ENCODE measurements at regions not wholly inside any gene's neighbourhood (a gene's known extent, or its start where the extent isn't known, plus 50 kb on each side); places are given as distances from the start of the nearest gene placed in this dataset.
A peak's percentile ranks its signal among the peaks of the same experiment; 100 is the strongest.

GRCh38 chr6:159325476-159325875 is 156.3 kb downstream of the FNDC1 start:
- Histone ChIP-seq H3K4me1 (ENCODE audit: low read depth) (no peaks in the 10 kb centered on the region), H3K27ac (no peak overlapping the region), H3K4me3 (no peak overlapping the region), H3K9me3 (ENCODE audit: low read depth) (no peaks in the 10 kb centered on the region), H3K27me3 (no peaks in the 10 kb centered on the region), H3K36me3 (no peaks in the 10 kb centered on the region)
- DNase-seq (ENCODE audit: low read depth in 1 of 2, low spot score in 1 of 2), result no peak
- TF ChIP-seq, protein P1, sequence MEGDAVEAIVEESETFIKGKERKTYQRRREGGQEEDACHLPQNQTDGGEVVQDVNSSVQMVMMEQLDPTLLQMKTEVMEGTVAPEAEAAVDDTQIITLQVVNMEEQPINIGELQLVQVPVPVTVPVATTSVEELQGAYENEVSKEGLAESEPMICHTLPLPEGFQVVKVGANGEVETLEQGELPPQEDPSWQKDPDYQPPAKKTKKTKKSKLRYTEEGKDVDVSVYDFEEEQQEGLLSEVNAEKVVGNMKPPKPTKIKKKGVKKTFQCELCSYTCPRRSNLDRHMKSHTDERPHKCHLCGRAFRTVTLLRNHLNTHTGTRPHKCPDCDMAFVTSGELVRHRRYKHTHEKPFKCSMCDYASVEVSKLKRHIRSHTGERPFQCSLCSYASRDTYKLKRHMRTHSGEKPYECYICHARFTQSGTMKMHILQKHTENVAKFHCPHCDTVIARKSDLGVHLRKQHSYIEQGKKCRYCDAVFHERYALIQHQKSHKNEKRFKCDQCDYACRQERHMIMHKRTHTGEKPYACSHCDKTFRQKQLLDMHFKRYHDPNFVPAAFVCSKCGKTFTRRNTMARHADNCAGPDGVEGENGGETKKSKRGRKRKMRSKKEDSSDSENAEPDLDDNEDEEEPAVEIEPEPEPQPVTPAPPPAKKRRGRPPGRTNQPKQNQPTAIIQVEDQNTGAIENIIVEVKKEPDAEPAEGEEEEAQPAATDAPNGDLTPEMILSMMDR (IDR thresholded peaks at IDR 0.05; ENCODE audit: low read depth, low read length), result no peak

GRCh38 chr6:159324596-159324995 is 155.4 kb downstream of the FNDC1 start:
- TF ChIP-seq, protein P1 (IDR thresholded peaks at IDR 0.05; ENCODE audit: low read depth, low read length), result no peak
- no peaks in the 10 kb centered on the region for H3K27me3 ChIP-seq
- no peaks in the 10 kb centered on the region for H3K36me3 ChIP-seq
- no peak overlapping the region for H3K4me3 ChIP-seq
- H3K9me3 ChIP-seq (ENCODE audit: low read depth), result no peaks in the 10 kb centered on the region
- peak in 1 of 2 donors; percentile 7 for DNase-seq (ENCODE audit: low read depth in 1 of 2, low spot score in 1 of 2)
- H3K27ac ChIP-seq, result no peak overlapping the region
- no peaks in the 10 kb centered on the region for H3K4me1 ChIP-seq (ENCODE audit: low read depth)
